ENCODE measurements at regions not wholly inside any gene's neighbourhood (a gene's known extent, or its start where the extent isn't known, plus 50 kb on each side); places are given as distances from the start of the nearest gene placed in this dataset.

GRCh38 chr14:96674121-96674520 lies 123.1 kb upstream of the VRK1 start:
- TF ChIP-seq ZNF175 (tag by site-specific recombination; IDR thresholded peaks at IDR 0.05) (no peak), ZNF221 (tag by site-specific recombination; IDR thresholded peaks at IDR 0.05; ENCODE audit: borderline replicate concordance) (no peak), ZNF121 (tag by site-specific recombination; IDR thresholded peaks at IDR 0.05) (no peak), ZNF132 (tag by site-specific recombination; IDR thresholded peaks at IDR 0.05; ENCODE audit: borderline replicate concordance) (no peak), GLIS1 (tag by site-specific recombination; IDR thresholded peaks at IDR 0.05) (no peak), ZNF248 (tag by site-specific recombination; IDR thresholded peaks at IDR 0.05) (no peak), ZNF311 (tag by site-specific recombination; IDR thresholded peaks at IDR 0.05; ENCODE audit: borderline replicate concordance) (no peak), IKZF3 (tag by site-specific recombination; IDR thresholded peaks at IDR 0.05) (no peak), MZF1 (tag by site-specific recombination; IDR thresholded peaks at IDR 0.05; ENCODE audit: borderline replicate concordance) (no peak), ZNF670 (tag by site-specific recombination; IDR thresholded peaks at IDR 0.05; ENCODE audit: low read depth) (no peak), ZBTB1 (tag by site-specific recombination; IDR thresholded peaks at IDR 0.05) (no peak), ZSCAN23 (tag by site-specific recombination; IDR thresholded peaks at IDR 0.05) (no peak), ZNF362 (tag by site-specific recombination; IDR thresholded peaks at IDR 0.05) (no peak), ZNF223 (tag by site-specific recombination; IDR thresholded peaks at IDR 0.05) (no peak), TCF7L2 (IDR thresholded peaks at IDR 0.05; ENCODE audit: borderline replicate concordance, low read depth, low read length) (no peak), ZNF660 (tag by site-specific recombination; IDR thresholded peaks at IDR 0.05) (no peak), INSM2 (tag by site-specific recombination; IDR thresholded peaks at IDR 0.05) (no peak)
- TF ChIP-seq, protein P1, sequence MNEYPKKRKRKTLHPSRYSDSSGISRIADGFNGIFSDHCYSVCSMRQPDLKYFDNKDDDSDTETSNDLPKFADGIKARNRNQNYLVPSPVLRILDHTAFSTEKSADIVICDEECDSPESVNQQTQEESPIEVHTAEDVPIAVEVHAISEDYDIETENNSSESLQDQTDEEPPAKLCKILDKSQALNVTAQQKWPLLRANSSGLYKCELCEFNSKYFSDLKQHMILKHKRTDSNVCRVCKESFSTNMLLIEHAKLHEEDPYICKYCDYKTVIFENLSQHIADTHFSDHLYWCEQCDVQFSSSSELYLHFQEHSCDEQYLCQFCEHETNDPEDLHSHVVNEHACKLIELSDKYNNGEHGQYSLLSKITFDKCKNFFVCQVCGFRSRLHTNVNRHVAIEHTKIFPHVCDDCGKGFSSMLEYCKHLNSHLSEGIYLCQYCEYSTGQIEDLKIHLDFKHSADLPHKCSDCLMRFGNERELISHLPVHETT (tag by site-specific recombination; IDR thresholded peaks at IDR 0.05) = no peak
- no peak overlapping the region for H3K4me3 ChIP-seq (ENCODE audit: low read depth, low read length)

DNA sequence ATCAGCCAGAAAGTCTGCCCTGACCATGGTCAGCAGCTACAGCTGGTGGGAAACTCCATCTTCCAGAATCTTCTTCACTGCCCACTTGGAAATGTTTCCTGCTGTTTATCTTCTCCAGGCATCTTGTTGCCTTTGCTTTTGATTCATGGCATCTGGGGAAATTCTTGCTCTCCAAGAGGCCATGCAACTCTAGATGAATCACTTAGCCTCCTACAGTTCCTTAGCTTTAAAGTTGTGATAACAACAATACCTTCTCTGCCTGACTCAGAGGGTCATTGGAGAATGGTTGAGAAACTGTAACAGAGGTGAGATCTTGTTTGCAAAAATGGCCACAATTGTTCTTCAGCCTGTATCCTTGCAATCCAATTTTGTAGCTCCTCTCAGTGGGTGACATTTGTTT lies 121.0 kb upstream of the VRK1 start:
- TF ChIP-seq ZIC2 (tag by site-specific recombination; IDR thresholded peaks at IDR 0.05) (peak; percentile 29; the same call in 1 of the 2 replicates), ZNF585B (tag by site-specific recombination; IDR thresholded peaks at IDR 0.05) (no peak)
- H3K9me3 ChIP-seq (ENCODE audit: control insufficient read depth, insufficient read depth, low read depth, low read length) = no peaks in the 10 kb centered on the region
- POLR2A ChIA-PET = no interaction called here
- H3K36me3 ChIP-seq (ENCODE audit: control insufficient read depth in 2 of 2, insufficient read depth in 1 of 2, low read length in 2 of 2) = no peaks in the 10 kb centered on the region
- H3K27ac ChIP-seq (ENCODE audit: extremely low read depth, low read depth, low read length) = no peak overlapping the region
- no peak overlapping the region for H3K4me3 ChIP-seq (ENCODE audit: low read depth, low read length)
- no peaks in the 10 kb centered on the region for H3K4me1 ChIP-seq (ENCODE audit: control insufficient read depth, insufficient read depth, low read length)
- CTCF ChIA-PET = interaction anchor here (0.8 kb wide), 1 partner anchor 92 kb away, joined by 3 read pairs; no protein-coding TSS in a partner anchor

More at GRCh38 chr14:96674121-96674520, 123.1 kb upstream of the VRK1 start:
- H3K27ac ChIP-seq (ENCODE audit: extremely low read depth, low read depth, low read length) = no peak overlapping the region
- no peaks in the 10 kb centered on the region for H3K36me3 ChIP-seq (ENCODE audit: control insufficient read depth in 2 of 2, insufficient read depth in 1 of 2, low read length in 2 of 2)
- no peaks in the 10 kb centered on the region for H3K9me3 ChIP-seq (ENCODE audit: control insufficient read depth, insufficient read depth, low read depth, low read length)
- H3K4me1 ChIP-seq (ENCODE audit: control insufficient read depth, insufficient read depth, low read length) = no peaks in the 10 kb centered on the region
- ChIA-PET POLR2A (no interaction called here), CTCF (interaction anchor here (0.6 kb wide), 1 partner anchor 154 kb away, joined by 3 read pairs; no protein-coding TSS in a partner anchor)

- TF ChIP-seq ZFP69B (tag by site-specific recombination; IDR thresholded peaks at IDR 0.05) (no peak), YY2 (tag by site-specific recombination; IDR thresholded peaks at IDR 0.05) (no peak), ZNF558 (tag by site-specific recombination; IDR thresholded peaks at IDR 0.05) (no peak), ZFP37 (tag by site-specific recombination; IDR thresholded peaks at IDR 0.05) (no peak)
- POLR2A ChIA-PET = no interaction called here
Measured at GRCh38 chr14:96681829-96682228, 115.4 kb upstream of the VRK1 start.

More at GRCh38 chr14:96681829-96682228, 115.4 kb upstream of the VRK1 start:
- no peak overlapping the region for H3K27ac ChIP-seq (ENCODE audit: extremely low read depth, low read depth, low read length)
- CTCF ChIA-PET = no interaction called here
- no peak overlapping the region for H3K4me3 ChIP-seq (ENCODE audit: low read depth, low read length)
- H3K9me3 ChIP-seq (ENCODE audit: control insufficient read depth, insufficient read depth, low read depth, low read length) = no peaks in the 10 kb centered on the region
- H3K4me1 ChIP-seq (ENCODE audit: control insufficient read depth, insufficient read depth, low read length) = no peaks in the 10 kb centered on the region
- H3K36me3 ChIP-seq (ENCODE audit: control insufficient read depth in 2 of 2, insufficient read depth in 1 of 2, low read length in 2 of 2) = no peaks in the 10 kb centered on the region
